Transverse colon (tissue), 3 donors: ENCODE measurements at regions not wholly inside any gene's neighbourhood (a gene's known extent, or its start where the extent isn't known, plus 50 kb on each side); places are given as distances from the start of the nearest gene placed in this dataset.

Source experiments
- EP300 ChIP-seq: sonication (generic); formaldehyde crosslinking; IDR thresholded peaks from one replicate; pipeline ENCODE4 v1.6.1; 2017; ENCODE audit warnings: antibody characterized with exemption, low read depth
- POLR2A ChIP-seq: fragments of 450-650 bp; IDR thresholded peaks from one replicate; pipeline ENCODE4 v1.6.1; 2016; ENCODE audit warnings: antibody characterized with exemption, mild to moderate bottlenecking, moderate library complexity
- TF ChIP-seq, protein P1 (sequence below), 5 experiments: fragments of 200-600 bp in 3 of 5; fragments of 450-650 bp in 2 of 5; sonication (generic) in 3 of 5; IDR thresholded peaks; 1 replicate in 2 of 5; 2 replicates in 3 of 5; pipeline ENCODE4 v1.5.1; 2016 to 2017; ENCODE audit warnings: antibody characterized with exemption in 5 of 5, inconsistent platforms in 3 of 5, mild to moderate bottlenecking in 2 of 5, moderate library complexity in 1 of 5

DNA sequence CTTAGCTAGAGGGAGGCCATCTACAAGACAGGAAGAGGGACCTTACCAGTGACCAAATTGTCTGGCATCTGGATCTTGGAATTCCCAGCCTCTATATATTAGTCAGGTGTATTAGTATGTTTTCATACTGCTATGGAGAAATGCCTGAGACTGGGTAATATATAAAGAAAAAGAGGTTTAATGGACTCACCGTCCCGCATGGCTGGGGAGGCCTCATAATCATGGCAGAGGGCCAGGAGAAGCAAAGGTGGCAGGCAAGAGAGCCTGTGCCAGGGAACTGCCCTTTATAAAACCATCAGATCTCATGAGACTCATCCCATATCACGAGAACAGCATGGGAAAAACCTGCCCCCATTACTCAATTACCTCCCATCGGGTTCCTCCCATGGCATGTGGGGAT, 500.2 kb downstream of the SHISA9 start:
- TF ChIP-seq, protein P1, sequence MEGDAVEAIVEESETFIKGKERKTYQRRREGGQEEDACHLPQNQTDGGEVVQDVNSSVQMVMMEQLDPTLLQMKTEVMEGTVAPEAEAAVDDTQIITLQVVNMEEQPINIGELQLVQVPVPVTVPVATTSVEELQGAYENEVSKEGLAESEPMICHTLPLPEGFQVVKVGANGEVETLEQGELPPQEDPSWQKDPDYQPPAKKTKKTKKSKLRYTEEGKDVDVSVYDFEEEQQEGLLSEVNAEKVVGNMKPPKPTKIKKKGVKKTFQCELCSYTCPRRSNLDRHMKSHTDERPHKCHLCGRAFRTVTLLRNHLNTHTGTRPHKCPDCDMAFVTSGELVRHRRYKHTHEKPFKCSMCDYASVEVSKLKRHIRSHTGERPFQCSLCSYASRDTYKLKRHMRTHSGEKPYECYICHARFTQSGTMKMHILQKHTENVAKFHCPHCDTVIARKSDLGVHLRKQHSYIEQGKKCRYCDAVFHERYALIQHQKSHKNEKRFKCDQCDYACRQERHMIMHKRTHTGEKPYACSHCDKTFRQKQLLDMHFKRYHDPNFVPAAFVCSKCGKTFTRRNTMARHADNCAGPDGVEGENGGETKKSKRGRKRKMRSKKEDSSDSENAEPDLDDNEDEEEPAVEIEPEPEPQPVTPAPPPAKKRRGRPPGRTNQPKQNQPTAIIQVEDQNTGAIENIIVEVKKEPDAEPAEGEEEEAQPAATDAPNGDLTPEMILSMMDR (IDR thresholded peaks at IDR 0.05) = no peak
- no peak for TF ChIP-seq POLR2A
- TF ChIP-seq EP300 = no peak
